NCI-H748 (cell line): ENCODE measurements at regions not wholly inside any gene's neighbourhood (a gene's known extent, or its start where the extent isn't known, plus 50 kb on each side); places are given as distances from the start of the nearest gene placed in this dataset.

ENCODE experiments used
- DNase-seq: peaks from one replicate; lab custom pipeline; 2025; ENCODE audit not compliant: unreplicated experiment; lab: John Stamatoyannopoulos, UW

- DNase-seq: peak; percentile 74
Observed at GRCh38 chr6:106918115-106918514, 56.4 kb downstream of the CD24 start.

- DNase-seq: no peak
Observed at GRCh38 chr6:106916891-106917290, 57.6 kb downstream of the CD24 start.

- no peak for DNase-seq
Observed at GRCh38 chr6:106913676-106914280, 60.8 kb downstream of the CD24 start.

- no peak for DNase-seq
Observed at GRCh38 chr6:106913111-106913510, 61.4 kb downstream of the CD24 start.

GRCh38 chr6:106912091-106912490 is 62.4 kb downstream of the CD24 start:
- DNase-seq: no peak

- DNase-seq: no peak
Observed at GRCh38 chr6:106910999-106911949, 63.3 kb downstream of the CD24 start.

- no peak for DNase-seq
Observed at GRCh38 chr6:106908386-106908840, 66.1 kb downstream of the CD24 start.

- DNase-seq: no peak
Observed at GRCh38 chr6:106907754-106908153, 66.8 kb downstream of the CD24 start.

GRCh38 chr6:106906232-106906631 is 68.3 kb downstream of the CD24 start:
- no peak for DNase-seq

- no peak for DNase-seq
Observed at GRCh38 chr6:106903299-106903698, 71.2 kb downstream of the CD24 start.

GRCh38 chr6:106901062-106901461 is 73.5 kb downstream of the CD24 start:
- no peak for DNase-seq

- no peak for DNase-seq
Observed at GRCh38 chr6:106899697-106900096, 74.8 kb downstream of the CD24 start.

- no peak for DNase-seq
Observed at GRCh38 chr6:106897580-106897979, 76.9 kb downstream of the CD24 start.

GRCh38 chr6:106895703-106896040 is 78.9 kb downstream of the CD24 start:
- no peak for DNase-seq

- DNase-seq: peak; percentile 12
Observed at GRCh38 chr6:106894978-106895702, 79.4 kb downstream of the CD24 start.

GRCh38 chr6:106892186-106892585 is 82.3 kb downstream of the CD24 start:
- no peak for DNase-seq

GRCh38 chr6:106890447-106890846 is 84.1 kb downstream of the CD24 start:
- DNase-seq: no peak

- no peak for DNase-seq
Observed at GRCh38 chr6:106889692-106890091, 84.8 kb downstream of the CD24 start.

GRCh38 chr6:106886922-106887797 is 87.4 kb downstream of the CD24 start:
- DNase-seq: peak; percentile 87

- DNase-seq: peak; percentile 61
Observed at GRCh38 chr6:106886081-106886843, 88.3 kb downstream of the CD24 start.
